Smooth muscle cell (in vitro differentiated cells): ENCODE measurements at regions not wholly inside any gene's neighbourhood (a gene's known extent, or its start where the extent isn't known, plus 50 kb on each side); places are given as distances from the start of the nearest gene placed in this dataset.

ENCODE experiments used
- DNase-seq: peaks from one replicate; lab custom pipeline; 2025; ENCODE audit not compliant: unreplicated experiment; lab: John Stamatoyannopoulos, UW
- H2AFZ ChIP-seq: fragments of 200-600 bp; sonication (generic); 2 replicates; pipeline ENCODE4 v1.6.0; 2016; ENCODE audit warnings: antibody characterized with exemption, low read depth, mild to moderate bottlenecking
- H3F3A ChIP-seq: fragments of 200-600 bp; sonication (generic); 2 replicates; pipeline ENCODE4 v1.6.0; 2017; ENCODE audit warnings: antibody characterized with exemption, low read depth
- H3K27ac ChIP-seq: fragments of 200-600 bp; sonication (generic); 2 replicates; pipeline ENCODE4 v1.5.1; 2016; ENCODE audit warnings: low read depth, mild to moderate bottlenecking
- H3K27me3 ChIP-seq: fragments of 200-600 bp; sonication (generic); 2 replicates; pipeline ENCODE4 v1.6.1; 2016; ENCODE audit warnings: low read depth, mild to moderate bottlenecking
- H3K36me3 ChIP-seq: fragments of 200-600 bp; sonication (generic); 2 replicates; pipeline ENCODE4 v1.5.1; 2016; ENCODE audit warnings: low read depth
- H3K4me1 ChIP-seq: fragments of 200-600 bp; sonication (generic); 2 replicates; pipeline ENCODE4 v1.5.1; 2016; ENCODE audit warnings: low read depth
- H3K4me2 ChIP-seq: fragments of 200-600 bp; sonication (generic); 2 replicates; pipeline ENCODE4 v1.6.0; 2016; ENCODE audit warnings: mild to moderate bottlenecking
- H3K4me3 ChIP-seq: fragments of 200-600 bp; sonication (generic); 2 replicates; pipeline ENCODE4 v1.5.1; 2016; ENCODE audit warnings: mild to moderate bottlenecking
- H3K79me2 ChIP-seq: fragments of 200-600 bp; sonication (generic); 2 replicates; pipeline ENCODE4 v1.6.0; 2016; ENCODE audit warnings: low read depth, mild to moderate bottlenecking
- H3K9ac ChIP-seq: fragments of 200-600 bp; sonication (generic); 2 replicates; pipeline ENCODE4 v1.6.0; 2016; ENCODE audit warnings: low read depth
- H3K9me3 ChIP-seq: fragments of 200-600 bp; sonication (generic); replicated peaks from 2 replicates; pipeline ENCODE4 v1.5.1; 2016; ENCODE audit warnings: low read depth
- H4K20me1 ChIP-seq: fragments of 200-600 bp; sonication (generic); 2 replicates; pipeline ENCODE4 v1.6.0; 2016; ENCODE audit warnings: low read depth
- whole genome bisulfite sequencing: methylation state at CpG from one replicate; pipeline ENCODE4 v1.1.7; 2016; ENCODE audit warnings: low lambda C conversion rate; 5-methylcytosine and 5-hydroxymethylcytosine counted together
- TF ChIP-seq, protein P1 (sequence below): fragments of 200-600 bp; sonication (generic); IDR thresholded peaks from 2 replicates; pipeline ENCODE4 v1.5.1; 2017; ENCODE audit warnings: borderline replicate concordance, mild to moderate bottlenecking, antibody characterized with exemption; ENCODE audit not compliant: insufficient read depth, poor library complexity, severe bottlenecking

DNA sequence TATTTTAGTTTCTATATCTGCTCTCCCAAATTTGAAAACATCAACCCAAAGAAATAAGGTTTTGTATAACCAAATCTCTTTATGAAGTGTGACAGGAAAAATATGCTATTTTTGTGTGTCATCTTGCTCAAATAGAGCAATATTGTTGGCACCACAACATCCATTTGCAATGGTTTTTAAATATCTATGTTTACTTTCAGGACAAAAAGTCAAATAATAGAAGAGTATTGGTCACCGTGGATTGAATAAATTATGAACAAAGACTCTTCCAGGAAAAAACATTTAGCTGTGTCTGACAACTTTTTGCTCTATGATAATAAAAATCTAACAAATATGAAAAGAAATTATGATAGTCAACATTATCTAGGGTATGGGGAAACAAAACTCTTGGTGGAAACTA lies 439.2 kb downstream of the BTG1 start:
- Histone ChIP-seq H3K36me3 (no peaks in the 10 kb centered on the region), H3K9ac (no peak overlapping the region)
- TF ChIP-seq, protein P1, sequence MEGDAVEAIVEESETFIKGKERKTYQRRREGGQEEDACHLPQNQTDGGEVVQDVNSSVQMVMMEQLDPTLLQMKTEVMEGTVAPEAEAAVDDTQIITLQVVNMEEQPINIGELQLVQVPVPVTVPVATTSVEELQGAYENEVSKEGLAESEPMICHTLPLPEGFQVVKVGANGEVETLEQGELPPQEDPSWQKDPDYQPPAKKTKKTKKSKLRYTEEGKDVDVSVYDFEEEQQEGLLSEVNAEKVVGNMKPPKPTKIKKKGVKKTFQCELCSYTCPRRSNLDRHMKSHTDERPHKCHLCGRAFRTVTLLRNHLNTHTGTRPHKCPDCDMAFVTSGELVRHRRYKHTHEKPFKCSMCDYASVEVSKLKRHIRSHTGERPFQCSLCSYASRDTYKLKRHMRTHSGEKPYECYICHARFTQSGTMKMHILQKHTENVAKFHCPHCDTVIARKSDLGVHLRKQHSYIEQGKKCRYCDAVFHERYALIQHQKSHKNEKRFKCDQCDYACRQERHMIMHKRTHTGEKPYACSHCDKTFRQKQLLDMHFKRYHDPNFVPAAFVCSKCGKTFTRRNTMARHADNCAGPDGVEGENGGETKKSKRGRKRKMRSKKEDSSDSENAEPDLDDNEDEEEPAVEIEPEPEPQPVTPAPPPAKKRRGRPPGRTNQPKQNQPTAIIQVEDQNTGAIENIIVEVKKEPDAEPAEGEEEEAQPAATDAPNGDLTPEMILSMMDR: no peak

DNA sequence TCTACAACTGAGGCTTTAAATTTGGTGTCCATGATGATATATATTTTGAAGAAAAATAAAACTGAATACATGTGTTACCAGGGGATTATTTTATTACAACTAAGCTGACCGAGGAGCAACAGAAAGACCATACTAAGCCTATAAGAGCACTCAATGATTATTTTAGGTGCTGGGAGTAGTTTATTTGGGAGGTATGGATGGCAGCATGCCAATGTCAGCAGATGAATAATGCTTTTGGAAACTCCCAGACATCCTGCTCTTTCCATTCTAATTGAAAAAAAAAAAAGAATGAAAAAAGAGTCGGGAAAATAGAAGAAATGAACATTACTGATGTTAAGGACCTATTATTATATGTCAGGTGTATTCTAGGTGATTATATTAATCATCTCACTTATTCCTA lies 441.2 kb downstream of the BTG1 start:
- 77% methylated on average over 2 of the region's 2 CpGs for WGBS

More for the DNA sequence above, 439.2 kb downstream of the BTG1 start:
- Histone ChIP-seq H3K4me2 (no peak overlapping the region), H3K27ac (no peak overlapping the region), H3F3A (no peaks in the 10 kb centered on the region), H3K9me3 (no peaks in the 10 kb centered on the region), H3K4me1 (no peaks in the 10 kb centered on the region), H3K79me2 (no peaks in the 10 kb centered on the region), H2AFZ (no peak overlapping the region), H3K4me3 (no peak overlapping the region), H3K27me3 (no peaks in the 10 kb centered on the region), H4K20me1 (no peaks in the 10 kb centered on the region)
- DNase-seq: no peak
- WGBS: 96% methylated on average over 1 of the region's 1 CpG

DNA sequence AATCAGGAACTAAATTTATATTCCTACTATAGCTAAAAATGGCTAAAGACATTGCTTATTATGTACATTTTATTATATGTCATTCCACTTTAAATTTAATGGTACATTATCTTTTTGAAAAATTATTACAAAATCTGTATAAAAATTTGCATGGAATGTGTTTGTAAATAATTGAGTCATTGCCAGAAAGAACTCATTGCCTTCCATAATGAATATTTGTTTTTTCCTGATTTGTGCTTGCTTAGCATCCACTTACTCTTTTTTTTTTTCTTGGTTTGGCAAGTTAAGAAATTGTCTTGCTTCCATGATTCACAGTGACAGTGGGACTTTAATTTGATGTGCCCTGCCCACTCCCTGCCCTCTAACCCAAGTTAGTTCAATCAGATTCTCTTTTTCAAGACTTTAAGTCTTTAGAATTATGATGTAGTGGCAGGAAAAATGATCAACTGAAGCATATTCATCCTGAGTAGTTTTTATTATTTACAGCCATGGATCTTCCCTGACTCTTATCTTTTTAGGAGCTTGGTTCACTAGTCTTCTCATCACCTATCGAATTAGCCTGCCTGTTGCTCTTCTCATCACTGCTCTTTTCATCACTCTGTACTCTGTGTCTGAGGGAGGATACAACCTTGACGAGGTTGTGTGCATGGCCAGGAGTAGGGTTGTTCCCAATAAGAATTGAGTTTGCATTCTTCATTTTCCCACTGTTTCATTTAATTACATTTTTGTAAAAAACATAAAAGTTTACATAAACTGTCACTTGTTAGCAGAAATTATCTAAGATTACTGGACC lies 442.0 kb downstream of the BTG1 start:
- TF ChIP-seq, protein P1: no peak
- DNase-seq: no peak
- 77% methylated on average over 2 of the region's 2 CpGs for WGBS

More for the DNA sequence above, 441.2 kb downstream of the BTG1 start:
- Histone ChIP-seq H3K36me3 (no peaks in the 10 kb centered on the region), H3K79me2 (no peaks in the 10 kb centered on the region), H4K20me1 (no peaks in the 10 kb centered on the region), H3F3A (no peaks in the 10 kb centered on the region), H2AFZ (no peak overlapping the region), H3K9ac (no peak overlapping the region), H3K27me3 (no peaks in the 10 kb centered on the region), H3K4me3 (no peak overlapping the region), H3K4me1 (no peaks in the 10 kb centered on the region), H3K4me2 (no peak overlapping the region), H3K27ac (no peak overlapping the region), H3K9me3 (no peaks in the 10 kb centered on the region)
- DNase-seq: no peak
- TF ChIP-seq, protein P1: no peak

More for the DNA sequence above, 442.0 kb downstream of the BTG1 start:
- H3K4me3 ChIP-seq: no peak overlapping the region
- H2AFZ ChIP-seq: no peak overlapping the region
- H3K79me2 ChIP-seq: no peaks in the 10 kb centered on the region
- H3K9ac ChIP-seq: no peak overlapping the region
- no peaks in the 10 kb centered on the region for H3K9me3 ChIP-seq
- no peak overlapping the region for H3K4me2 ChIP-seq
- no peaks in the 10 kb centered on the region for H4K20me1 ChIP-seq
- no peaks in the 10 kb centered on the region for H3K4me1 ChIP-seq
- H3K27me3 ChIP-seq: no peaks in the 10 kb centered on the region
- no peaks in the 10 kb centered on the region for H3F3A ChIP-seq
- H3K27ac ChIP-seq: no peak overlapping the region
- H3K36me3 ChIP-seq: no peaks in the 10 kb centered on the region
